ENCODE measurements at regions not wholly inside any gene's neighbourhood (a gene's known extent, or its start where the extent isn't known, plus 50 kb on each side); places are given as distances from the start of the nearest gene placed in this dataset.
A peak's percentile ranks its signal among the peaks of the same experiment; 100 is the strongest.

- 0 out of 2 replicates have a peak, but pooled peaks have one; percentile 37 for TF ChIP-seq ZNF800 (CRISPR knock-in tag; IDR thresholded peaks at IDR 0.05)
- TF ChIP-seq, protein P1, sequence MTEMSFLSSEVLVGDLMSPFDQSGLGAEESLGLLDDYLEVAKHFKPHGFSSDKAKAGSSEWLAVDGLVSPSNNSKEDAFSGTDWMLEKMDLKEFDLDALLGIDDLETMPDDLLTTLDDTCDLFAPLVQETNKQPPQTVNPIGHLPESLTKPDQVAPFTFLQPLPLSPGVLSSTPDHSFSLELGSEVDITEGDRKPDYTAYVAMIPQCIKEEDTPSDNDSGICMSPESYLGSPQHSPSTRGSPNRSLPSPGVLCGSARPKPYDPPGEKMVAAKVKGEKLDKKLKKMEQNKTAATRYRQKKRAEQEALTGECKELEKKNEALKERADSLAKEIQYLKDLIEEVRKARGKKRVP (CRISPR knock-in tag; IDR thresholded peaks at IDR 0.05) = no peak
- no peak for TF ChIP-seq RCOR2 (CRISPR knock-in tag; IDR thresholded peaks at IDR 0.05)
- TF ChIP-seq ATM (IDR thresholded peaks at IDR 0.05; ENCODE audit: borderline replicate concordance) = no peak
- no peak for TF ChIP-seq IRF1 (CRISPR knock-in tag; IDR thresholded peaks at IDR 0.05; ENCODE audit: low read depth)
- TF ChIP-seq ZNF775 (CRISPR knock-in tag; IDR thresholded peaks at IDR 0.05; ENCODE audit: borderline replicate concordance) = 0 out of 2 replicates have a peak, but pooled peaks have one; percentile 84
- TF ChIP-seq POLR2AphosphoS2 (IDR thresholded peaks at IDR 0.05; ENCODE audit: low read depth, low read length) = no peak
- TF ChIP-seq HMGXB4 (CRISPR knock-in tag; IDR thresholded peaks at IDR 0.05; ENCODE audit: borderline replicate concordance in 1 of 2, low read depth in 1 of 2) = peak in 1 of 2 experiments; percentile 53; a peak in 1 of 4 replicates
- TF ChIP-seq RFX1 (IDR thresholded peaks at IDR 0.05) = no peak
- TF ChIP-seq AHDC1 (CRISPR knock-in tag; IDR thresholded peaks at IDR 0.05; ENCODE audit: borderline replicate concordance) = peak; percentile 93
- TF ChIP-seq, protein P2, sequence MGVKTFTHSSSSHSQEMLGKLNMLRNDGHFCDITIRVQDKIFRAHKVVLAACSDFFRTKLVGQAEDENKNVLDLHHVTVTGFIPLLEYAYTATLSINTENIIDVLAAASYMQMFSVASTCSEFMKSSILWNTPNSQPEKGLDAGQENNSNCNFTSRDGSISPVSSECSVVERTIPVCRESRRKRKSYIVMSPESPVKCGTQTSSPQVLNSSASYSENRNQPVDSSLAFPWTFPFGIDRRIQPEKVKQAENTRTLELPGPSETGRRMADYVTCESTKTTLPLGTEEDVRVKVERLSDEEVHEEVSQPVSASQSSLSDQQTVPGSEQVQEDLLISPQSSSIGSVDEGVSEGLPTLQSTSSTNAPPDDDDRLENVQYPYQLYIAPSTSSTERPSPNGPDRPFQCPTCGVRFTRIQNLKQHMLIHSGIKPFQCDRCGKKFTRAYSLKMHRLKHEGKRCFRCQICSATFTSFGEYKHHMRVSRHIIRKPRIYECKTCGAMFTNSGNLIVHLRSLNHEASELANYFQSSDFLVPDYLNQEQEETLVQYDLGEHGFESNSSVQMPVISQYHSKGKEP (CRISPR knock-in tag; IDR thresholded peaks at IDR 0.05) = no peak
Observed at GRCh38 chr2:204437815-204438756, 107.2 kb upstream of the PARD3B start (continued).
